ENCODE measurements at regions not wholly inside any gene's neighbourhood (a gene's known extent, or its start where the extent isn't known, plus 50 kb on each side); places are given as distances from the start of the nearest gene placed in this dataset.

GRCh38 chr6:137792160-137793033, 74.7 kb upstream of the TNFAIP3 start:
- TF ChIP-seq REST (IDR thresholded peaks at IDR 0.05; ENCODE audit: insufficient read depth in 1 of 2, low read depth in 2 of 2, low read length in 1 of 2) (no peak), CTCF (IDR thresholded peaks at IDR 0.05) (no peak), POLR2AphosphoS5 (IDR thresholded peaks at IDR 0.05; ENCODE audit: low read depth, low read length) (no peak), SIN3A (IDR thresholded peaks at IDR 0.05; ENCODE audit: borderline replicate concordance, insufficient read depth, low read depth, low read length) (no peak), TCF7L2 (IDR thresholded peaks at IDR 0.05; ENCODE audit: low read depth, low read length) (no peak)
- in situ Hi-C loops (cut with HindIII; ENCODE audit: low pct_unique_long_range_greater_than_20kb, low sequenced_read_pairs) (no loop called here), intact Hi-C loops (cut with micrococcal nuclease; ENCODE audit: unreplicated experiment) (no loop called here)
- no peaks in the 10 kb centered on the region for H3K9me3 ChIP-seq (ENCODE audit: control insufficient read depth, insufficient read depth, low read depth, low read length)
- H3K4me1 ChIP-seq (ENCODE audit: control insufficient read depth, insufficient read depth, low read length): no peaks in the 10 kb centered on the region
- BruUV-seq (replicated peaks): no TSS peak
- DNase-seq (ENCODE audit: low read depth, low spot score) (no peak), ATAC-seq (no peak)
- H3K27me3 ChIP-seq (ENCODE audit: control insufficient read depth, insufficient read depth, low read length): no peaks in the 10 kb centered on the region
- no peak overlapping the region for H3K27ac ChIP-seq (ENCODE audit: low read length)
- CTCF ChIA-PET: no interaction called here
- no peaks in the 10 kb centered on the region for H3K36me3 ChIP-seq (ENCODE audit: control insufficient read depth, insufficient read depth, low read length)
- POLR2A ChIA-PET: no interaction called here
- no peak overlapping the region for H3K4me3 ChIP-seq (ENCODE audit: low read depth in 2 of 2, low read length in 2 of 2)

- no TSS peak for BruUV-seq (replicated peaks)
- H3K9me3 ChIP-seq (ENCODE audit: control insufficient read depth, insufficient read depth, low read depth, low read length): no peaks in the 10 kb centered on the region
- intact Hi-C loops (cut with micrococcal nuclease; ENCODE audit: unreplicated experiment) (no loop called here), in situ Hi-C loops (cut with HindIII; ENCODE audit: low pct_unique_long_range_greater_than_20kb, low sequenced_read_pairs) (no loop called here)
- no peak for ATAC-seq
- ChIA-PET CTCF (no interaction called here), POLR2A (interaction anchor here (0.6 kb wide), 1 partner anchor 209 kb away, joined by 6 read pairs; no protein-coding TSS in a partner anchor)
- no peak for TF ChIP-seq SIN3A (IDR thresholded peaks at IDR 0.05; ENCODE audit: borderline replicate concordance, insufficient read depth, low read depth, low read length)
- no peak for TF ChIP-seq POLR2AphosphoS5 (IDR thresholded peaks at IDR 0.05; ENCODE audit: low read depth, low read length)
- no peak for TF ChIP-seq CTCF (IDR thresholded peaks at IDR 0.05)
- TF ChIP-seq REST (IDR thresholded peaks at IDR 0.05; ENCODE audit: insufficient read depth in 1 of 2, low read depth in 2 of 2, low read length in 1 of 2): no peak
- TF ChIP-seq TCF7L2 (IDR thresholded peaks at IDR 0.05; ENCODE audit: low read depth, low read length): no peak
- H3K36me3 ChIP-seq (ENCODE audit: control insufficient read depth, insufficient read depth, low read length): no peaks in the 10 kb centered on the region
- H3K27ac ChIP-seq (ENCODE audit: low read length): no peak overlapping the region
- no peaks in the 10 kb centered on the region for H3K27me3 ChIP-seq (ENCODE audit: control insufficient read depth, insufficient read depth, low read length)
- H3K4me1 ChIP-seq (ENCODE audit: control insufficient read depth, insufficient read depth, low read length): no peaks in the 10 kb centered on the region
- no peak for DNase-seq (ENCODE audit: low read depth, low spot score)
- H3K4me3 ChIP-seq (ENCODE audit: low read depth in 2 of 2, low read length in 2 of 2): no peak overlapping the region
Observed at GRCh38 chr6:137793805-137794515, 73.1 kb upstream of the TNFAIP3 start.

Data from Panc1 (cell line).